ENCODE measurements at regions not wholly inside any gene's neighbourhood (a gene's known extent, or its start where the extent isn't known, plus 50 kb on each side); places are given as distances from the start of the nearest gene placed in this dataset.

GRCh38 chr6:137412562-137412961 lies 81.6 kb downstream of the OLIG3 start:
- H3K36me3 ChIP-seq, result no peaks in the 10 kb centered on the region
- no peak overlapping the region for H3K4me3 ChIP-seq
- H3K27me3 ChIP-seq, result no peaks in the 10 kb centered on the region
- peaks cover 1% of the 10 kb centered on the region for H3K4me1 ChIP-seq (ENCODE audit: insufficient read depth)
- TF ChIP-seq CTCF (IDR thresholded peaks at IDR 0.05) (no peak), POLR2A (IDR thresholded peaks at IDR 0.05) (no peak), EP300 (IDR thresholded peaks at IDR 0.05) (no peak)
- H3K27ac ChIP-seq, result no peak overlapping the region
- no peak for DNase-seq
- WGBS, 3 donors, result 42 to 58% (median 49%) methylated on average over 4 of the region's 4 CpGs
- H3K9me3 ChIP-seq, result no peaks in the 10 kb centered on the region
- intact Hi-C loops (cut with DNase I), result no loop called here

DNA sequence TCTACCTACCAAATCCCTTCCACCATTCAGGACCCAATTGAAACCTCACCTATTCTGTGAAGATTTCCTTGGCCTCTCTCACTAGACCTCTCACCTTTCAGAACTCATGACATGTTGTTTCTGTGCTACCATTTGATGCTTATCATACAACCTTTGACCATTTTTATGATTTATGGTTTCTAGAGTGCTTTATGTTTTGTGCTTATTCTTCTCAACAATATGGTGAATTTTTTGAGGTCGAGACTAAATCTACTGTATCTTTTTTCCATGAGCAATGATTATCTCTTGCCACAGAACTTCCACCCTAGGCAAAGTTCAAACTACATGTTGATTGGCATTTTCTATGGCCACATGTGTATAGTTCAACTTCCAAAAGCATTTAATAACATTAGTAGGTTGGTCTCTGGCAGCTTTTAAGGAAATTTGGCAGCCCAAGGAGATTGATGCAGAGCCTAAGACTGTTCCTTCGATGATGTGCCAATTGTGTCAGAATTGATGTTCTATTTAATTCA lies 84.9 kb downstream of the OLIG3 start:
- no peaks in the 10 kb centered on the region for H3K36me3 ChIP-seq
- no peak overlapping the region for H3K4me3 ChIP-seq
- H3K9me3 ChIP-seq, result no peaks in the 10 kb centered on the region
- DNase-seq, result no peak
- 76 to 85% (median 79%) methylated on average over 2 of the region's 2 CpGs for WGBS, 3 donors
- intact Hi-C loops (cut with DNase I), result no loop called here
- no peak overlapping the region for H3K27ac ChIP-seq
- TF ChIP-seq POLR2A (IDR thresholded peaks at IDR 0.05) (no peak), CTCF (IDR thresholded peaks at IDR 0.05) (no peak), EP300 (IDR thresholded peaks at IDR 0.05) (no peak)
- no peaks in the 10 kb centered on the region for H3K27me3 ChIP-seq
- no peaks in the 10 kb centered on the region for H3K4me1 ChIP-seq (ENCODE audit: insufficient read depth)

DNA sequence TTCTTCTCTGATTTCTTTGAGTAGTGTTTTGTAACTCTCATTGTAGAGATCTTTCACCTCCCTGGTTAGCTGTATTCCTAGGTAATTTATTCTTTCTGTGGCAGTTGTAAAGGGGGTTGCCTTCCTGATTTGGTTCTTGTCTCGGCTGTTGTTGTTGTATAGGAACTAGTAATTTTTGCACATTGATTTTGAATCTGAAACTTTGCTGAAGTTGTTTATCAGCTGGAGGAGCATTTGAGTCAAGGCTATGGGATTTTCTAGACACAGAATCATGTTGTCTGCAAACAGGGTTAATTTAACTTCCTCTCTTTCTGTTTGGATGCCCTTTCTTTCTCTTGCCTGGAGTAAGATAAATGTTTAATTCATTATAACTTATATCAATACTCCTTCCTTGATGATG lies 86.4 kb downstream of the OLIG3 start:
- no peak overlapping the region for H3K4me3 ChIP-seq
- intact Hi-C loops (cut with DNase I), result no loop called here
- WGBS, 3 donors, result 75 to 89% (median 79%) methylated on average over 1 of the region's 1 CpG

GRCh38 chr6:137405806-137406205 lies 88.4 kb downstream of the OLIG3 start:
- DNase-seq, result no peak
- no peak for TF ChIP-seq CTCF (IDR thresholded peaks at IDR 0.05)
- TF ChIP-seq EP300 (IDR thresholded peaks at IDR 0.05), result no peak
- TF ChIP-seq POLR2A (IDR thresholded peaks at IDR 0.05), result no peak
- H3K27me3 ChIP-seq, result no peaks in the 10 kb centered on the region
- H3K4me3 ChIP-seq, result no peak overlapping the region
- H3K36me3 ChIP-seq, result no peaks in the 10 kb centered on the region
- no peak overlapping the region for H3K27ac ChIP-seq
- H3K4me1 ChIP-seq (ENCODE audit: insufficient read depth), result no peaks in the 10 kb centered on the region
- no peaks in the 10 kb centered on the region for H3K9me3 ChIP-seq
- intact Hi-C loops (cut with DNase I), result no loop called here

More for the DNA sequence above, 86.4 kb downstream of the OLIG3 start:
- Histone ChIP-seq H3K27me3 (no peaks in the 10 kb centered on the region), H3K9me3 (no peaks in the 10 kb centered on the region), H3K4me1 (ENCODE audit: insufficient read depth) (no peaks in the 10 kb centered on the region), H3K27ac (no peak overlapping the region), H3K36me3 (no peaks in the 10 kb centered on the region)
- DNase-seq, result no peak
- TF ChIP-seq POLR2A (IDR thresholded peaks at IDR 0.05), result no peak
- TF ChIP-seq EP300 (IDR thresholded peaks at IDR 0.05), result no peak
- no peak for TF ChIP-seq CTCF (IDR thresholded peaks at IDR 0.05)

All from ovary (tissue), 7 donors.